HCT116 (cell line): ENCODE measurements at regions not wholly inside any gene's neighbourhood (a gene's known extent, or its start where the extent isn't known, plus 50 kb on each side); places are given as distances from the start of the nearest gene placed in this dataset.

Source experiments
- ATAC-seq: fragments of 200-7000 bp; cut with Tn5 transposase; 2 replicates; pipeline ENCODE4 v1.9.1; 2020; ENCODE audit warnings: mild to moderate bottlenecking, moderate library complexity
- BruUV-seq: library from RNA; stranded (reverse); fragments of 400-500 nt; replicated peaks from 2 replicates; lab custom pipeline; 2021; lab: Mats Ljungman, UMichigan
- CTCF ChIA-PET: fragments of 300-600 bp; sonication (Branson Sonifier 250); formaldehyde crosslinking; loops from one replicate; lab custom pipeline; 2021; ENCODE audit warnings: antibody characterized with exemption; lab: Charles Lee
- POLR2A ChIA-PET: fragments of 300-600, 350-600 bp; sonication (Branson Sonifier 250); formaldehyde crosslinking; loops from one replicate; lab custom pipeline; 2021; ENCODE audit warnings: antibody characterized with exemption; lab: Charles Lee
- RAD21 ChIA-PET, 2 experiments: fragments of 300-600 bp; sonication (Branson Sonifier 250); formaldehyde crosslinking; loops; one replicate each; lab custom pipeline; 2023; ENCODE audit warnings: low total read pairs in 2 of 2; ENCODE audit not compliant: uncharacterized antibody in 2 of 2, unreplicated experiment in 2 of 2, low non-redundant PET in 1 of 2; lab: Charles Lee
- DNase-seq: peaks from one replicate; pipeline ENCODE4 v3.0.0-alpha.2; 2010; ENCODE audit warnings: low read depth, low spot score
- H2AFZ ChIP-seq: fragments of 200-600 bp; shearing (Covaris generic), sonication (generic); 2 replicates; pipeline ENCODE4 v1.6.1; 2017; ENCODE audit warnings: low read depth, mixed run types, mixed read lengths, antibody characterized with exemption, low read length; ENCODE audit not compliant: poor library complexity, severe bottlenecking
- H3K27ac ChIP-seq: 2 replicates; pipeline ENCODE4 v1.5.1; 2012; ENCODE audit warnings: low read depth, low read length
- H3K27me3 ChIP-seq: fragments of 200-600 bp; sonication (generic); 2 replicates; pipeline ENCODE4 v1.6.1; 2016; ENCODE audit warnings: mixed run types, low read length, mixed read lengths; ENCODE audit not compliant: insufficient read depth
- H3K36me3 ChIP-seq, 2 experiments: fragments of 200-500 bp in 1 of 2; fragments of 200-600 bp in 1 of 2; sonication (Bioruptor generic) in 1 of 2; sonication (generic) in 1 of 2; 2 replicates each; pipeline versions ENCODE4 v1.5.1 to v1.6.1; 2014 to 2016; ENCODE audit warnings: low read length in 2 of 2, inconsistent platforms in 1 of 2, mixed read lengths in 1 of 2, mixed run types in 1 of 2; ENCODE audit not compliant: insufficient read depth in 2 of 2, control insufficient read depth in 1 of 2
- H3K4me1 ChIP-seq, 2 experiments: fragments of 200-600 bp in 1 of 2; sonication (generic) in 1 of 2; 2 replicates each; pipeline versions ENCODE4 v1.5.1 to v1.6.1; 2012 to 2017; ENCODE audit warnings: low read length in 2 of 2, inconsistent platforms in 1 of 2, mild to moderate bottlenecking in 1 of 2, mixed read lengths in 1 of 2, mixed run types in 1 of 2, moderate library complexity in 1 of 2; ENCODE audit not compliant: insufficient read depth in 2 of 2, control insufficient read depth in 1 of 2
- H3K4me2 ChIP-seq: fragments of 200-600 bp; sonication (generic); 2 replicates; pipeline ENCODE4 v1.6.1; 2017; ENCODE audit warnings: mixed run types, low read length, mixed read lengths
- H3K4me3 ChIP-seq, 2 experiments: fragments of 200-600 bp in 1 of 2; sonication (generic) in 1 of 2; replicated peaks in 1 of 2; 2 replicates each; pipeline ENCODE4 v1.5.1; 2011 to 2016; ENCODE audit warnings: low read length in 2 of 2, control low read depth in 1 of 2, low read depth in 1 of 2, mild to moderate bottlenecking in 1 of 2, mixed read lengths in 1 of 2, mixed run types in 1 of 2
- H3K79me2 ChIP-seq: fragments of 200-600 bp; sonication (generic); 2 replicates; pipeline ENCODE4 v1.6.1; 2017; ENCODE audit warnings: mild to moderate bottlenecking, mixed run types, low read length, moderate library complexity, mixed read lengths; ENCODE audit not compliant: insufficient read depth
- H3K9ac ChIP-seq: fragments of 200-600 bp; sonication (generic); 2 replicates; pipeline ENCODE4 v1.6.1; 2016; ENCODE audit warnings: low read length, mixed read lengths
- H3K9me2 ChIP-seq: fragments of 200-600 bp; sonication (generic), shearing (Covaris generic); 2 replicates; pipeline ENCODE4 v1.6.1; 2017; ENCODE audit warnings: mixed run types, mild to moderate bottlenecking, moderate library complexity; ENCODE audit not compliant: insufficient read depth
- H3K9me3 ChIP-seq, 2 experiments: fragments of 200-500 bp in 1 of 2; fragments of 200-600 bp in 1 of 2; sonication (Bioruptor generic) in 1 of 2; sonication (generic) in 1 of 2; 2 replicates each; pipeline ENCODE4 v1.6.1; 2014 to 2017; ENCODE audit warnings: low read length in 2 of 2, mixed read lengths in 2 of 2, inconsistent platforms in 1 of 2, low read depth in 1 of 2, mild to moderate bottlenecking in 1 of 2, mixed run types in 1 of 2, moderate library complexity in 1 of 2; ENCODE audit not compliant: control insufficient read depth in 1 of 2, insufficient read depth in 1 of 2
- H4K20me1 ChIP-seq: fragments of 200-600 bp; sonication (generic), shearing (Covaris generic); 2 replicates; pipeline ENCODE4 v1.6.1; 2017; ENCODE audit warnings: mixed run types, mild to moderate bottlenecking, moderate library complexity; ENCODE audit not compliant: insufficient read depth
- CBX3 ChIP-seq: IDR thresholded peaks from 2 replicates; pipeline ENCODE4 v1.6.1; 2012; ENCODE audit warnings: low read depth
- CEBPB ChIP-seq: IDR thresholded peaks from 2 replicates; pipeline ENCODE4 v1.6.1; 2012; ENCODE audit warnings: low read depth
- EZH2phosphoT487 ChIP-seq: fragments of 200-600 bp; IDR thresholded peaks from 2 replicates; pipeline ENCODE4 v1.6.1; 2018; ENCODE audit warnings: antibody characterized with exemption, borderline replicate concordance
- MAX ChIP-seq: IDR thresholded peaks from 2 replicates; pipeline ENCODE4 v1.6.1; 2012
- POLR2A ChIP-seq: IDR thresholded peaks from 2 replicates; pipeline ENCODE4 v1.7.0; 2011; ENCODE audit warnings: borderline replicate concordance; ENCODE audit not compliant: insufficient read depth, insufficient read length; ENCODE audit errors: extremely low read depth
- RAD21 ChIP-seq: IDR thresholded peaks from 2 replicates; pipeline ENCODE4 v1.6.1; 2012; ENCODE audit warnings: low read depth, mild to moderate bottlenecking
- SRF ChIP-seq: IDR thresholded peaks from 2 replicates; pipeline ENCODE4 v1.6.1; 2012; ENCODE audit warnings: low read depth
- YY1 ChIP-seq: IDR thresholded peaks from 2 replicates; pipeline ENCODE4 v1.6.1; 2011; ENCODE audit warnings: low read length, low read depth, moderate library complexity, mild to moderate bottlenecking; ENCODE audit not compliant: insufficient replicate concordance; ENCODE audit errors: extremely low read depth
- ZFX ChIP-seq: fragments of 450-650 bp; IDR thresholded peaks from 2 replicates; pipeline ENCODE4 v1.6.1; 2017
- intact Hi-C: fragments of 100-400 bp; cut with micrococcal nuclease; formaldehyde crosslinking; loops from 2 replicates; pipeline ENCODE4 v1.10.0; 2022

DNA sequence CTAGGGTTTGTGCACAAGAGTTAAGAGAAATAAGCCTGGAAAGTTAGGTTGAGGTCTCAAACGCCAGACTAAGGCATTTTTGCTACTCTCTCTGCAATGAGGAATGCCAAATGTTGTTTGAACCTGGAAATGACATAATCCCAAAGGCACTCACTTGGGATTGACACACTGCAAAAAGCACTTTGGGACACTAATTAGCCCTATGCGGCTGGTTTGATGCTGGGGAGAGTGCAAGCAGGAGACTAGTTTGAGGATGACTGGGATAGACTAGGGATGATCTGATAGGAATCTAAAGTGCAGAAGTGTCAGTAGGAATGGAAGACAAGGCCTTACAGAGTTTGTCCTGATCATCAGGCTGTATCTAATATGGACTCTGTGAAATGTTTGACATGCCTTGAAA lies 469.0 kb downstream of the SLC4A3 start:
- no peak overlapping the region for H3K4me2 ChIP-seq
- no TSS peak for BruUV-seq
- no peak for DNase-seq
- no peaks in the 10 kb centered on the region for H4K20me1 ChIP-seq
- TF ChIP-seq SRF (no peak), YY1 (no peak), MAX (no peak), EZH2phosphoT487 (no peak), POLR2A (no peak)
- TF ChIP-seq, all 23 proteins: peak for 0
- ChIA-PET POLR2A (no interaction called here), RAD21 (no interaction called here), CTCF (no interaction called here)
- H3K9me2 ChIP-seq, result no peaks in the 10 kb centered on the region
- no peak overlapping the region for H3K9ac ChIP-seq
- no peak overlapping the region for H2AFZ ChIP-seq
- H3K9me3 ChIP-seq, result no peaks in the 10 kb centered on the region
- intact Hi-C loops, result no loop called here
- no peak for ATAC-seq
- no peaks in the 10 kb centered on the region for H3K4me1 ChIP-seq
- no peaks in the 10 kb centered on the region for H3K79me2 ChIP-seq
- H3K4me3 ChIP-seq, result no peak overlapping the region
- no peaks in the 10 kb centered on the region for H3K27me3 ChIP-seq
- no peak overlapping the region for H3K27ac ChIP-seq
- H3K36me3 ChIP-seq, result no peaks in the 10 kb centered on the region

GRCh38 chr2:220101980-220102379 lies 474.6 kb downstream of the SLC4A3 start:
- H3K4me3 ChIP-seq, result no peak overlapping the region
- CTCF ChIA-PET, result no interaction called here
- no peaks in the 10 kb centered on the region for H3K36me3 ChIP-seq
- intact Hi-C loops, result no loop called here
- H4K20me1 ChIP-seq, result no peaks in the 10 kb centered on the region
- BruUV-seq, result no TSS peak
- H3K9ac ChIP-seq, result no peak overlapping the region
- RAD21 ChIA-PET, result no interaction called here
- POLR2A ChIA-PET, result no interaction called here
- H3K27ac ChIP-seq, result no peak overlapping the region
- H3K9me3 ChIP-seq, result no peaks in the 10 kb centered on the region
- H3K27me3 ChIP-seq, result no peaks in the 10 kb centered on the region
- ATAC-seq (no peak), DNase-seq (no peak)
- no peak overlapping the region for H3K4me2 ChIP-seq
- H3K9me2 ChIP-seq, result no peaks in the 10 kb centered on the region
- no peak overlapping the region for H2AFZ ChIP-seq
- TF ChIP-seq CEBPB, result no peak
- no peak for TF ChIP-seq ZFX
- TF ChIP-seq CBX3, result no peak
- no peak for TF ChIP-seq RAD21
- no peaks in the 10 kb centered on the region for H3K4me1 ChIP-seq
- no peaks in the 10 kb centered on the region for H3K79me2 ChIP-seq
